ENCODE measurements at regions not wholly inside any gene's neighbourhood (a gene's known extent, or its start where the extent isn't known, plus 50 kb on each side); places are given as distances from the start of the nearest gene placed in this dataset.

GRCh38 chrX:39242187-39242586, 440.9 kb downstream of the MID1IP1 start:
- TF ChIP-seq EZH2 (IDR thresholded peaks at IDR 0.05; ENCODE audit: low read length): no peak
- peak; percentile 55 to 66 (median 63) for TF ChIP-seq CTCF (optimal IDR thresholded peaks at IDR 0.05 in 1 of 3, IDR thresholded peaks at IDR 0.05 in 1 of 3, conservative IDR thresholded peaks at IDR 0.05 in 1 of 3; ENCODE audit: extremely low read depth in 1 of 3, insufficient read depth in 2 of 3, low read length in 3 of 3)

All from keratinocyte (primary cell).